ENCODE measurements at regions not wholly inside any gene's neighbourhood (a gene's known extent, or its start where the extent isn't known, plus 50 kb on each side); places are given as distances from the start of the nearest gene placed in this dataset.

DNA sequence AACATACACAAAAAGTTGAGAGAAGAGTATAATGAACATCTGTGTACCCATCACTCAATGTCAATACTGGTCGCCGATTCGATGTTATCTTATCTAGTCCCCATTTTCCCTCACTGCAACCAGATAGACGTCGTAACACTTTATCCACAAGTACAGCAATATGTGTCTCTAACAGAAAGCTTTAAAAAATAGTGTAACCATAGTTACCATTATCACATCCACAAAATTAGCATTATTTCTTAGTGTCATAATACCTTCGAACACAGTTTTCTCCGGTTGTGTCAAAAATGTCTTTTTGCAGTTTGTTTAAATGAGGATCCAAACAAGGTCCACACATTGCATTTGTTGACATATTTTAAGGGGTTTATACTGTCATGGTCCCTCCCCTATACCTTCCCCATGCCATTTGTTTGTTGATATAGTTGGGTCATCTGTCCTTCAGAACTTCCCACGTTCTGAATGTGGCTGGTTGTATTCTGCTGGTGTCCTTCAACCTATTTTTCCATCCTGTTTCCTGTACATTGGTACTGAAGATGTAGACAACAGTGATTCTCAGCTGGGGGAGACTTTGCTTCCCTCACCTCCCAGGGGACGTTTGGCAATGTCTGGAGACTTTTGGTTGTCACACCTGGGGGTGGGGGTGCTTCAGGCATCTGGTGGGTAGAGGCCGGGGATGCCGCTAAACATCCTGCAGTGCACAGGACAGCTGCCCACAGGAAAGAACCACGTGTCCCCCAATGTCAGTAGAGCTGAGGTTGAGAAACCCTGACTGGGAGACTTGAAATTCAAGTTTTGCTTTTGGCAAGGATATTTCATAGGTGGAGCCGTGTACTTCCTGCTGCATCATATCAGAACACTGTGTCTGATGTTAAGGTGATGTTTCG lies 72.7 kb upstream of the SPRED2 start:
- DNase-seq (ENCODE audit: low read depth in 3 of 3): no peak

GRCh38 chr2:65504201-65504600 lies 71.8 kb upstream of the SPRED2 start:
- DNase-seq (ENCODE audit: low read depth in 3 of 3): no peak

DNA sequence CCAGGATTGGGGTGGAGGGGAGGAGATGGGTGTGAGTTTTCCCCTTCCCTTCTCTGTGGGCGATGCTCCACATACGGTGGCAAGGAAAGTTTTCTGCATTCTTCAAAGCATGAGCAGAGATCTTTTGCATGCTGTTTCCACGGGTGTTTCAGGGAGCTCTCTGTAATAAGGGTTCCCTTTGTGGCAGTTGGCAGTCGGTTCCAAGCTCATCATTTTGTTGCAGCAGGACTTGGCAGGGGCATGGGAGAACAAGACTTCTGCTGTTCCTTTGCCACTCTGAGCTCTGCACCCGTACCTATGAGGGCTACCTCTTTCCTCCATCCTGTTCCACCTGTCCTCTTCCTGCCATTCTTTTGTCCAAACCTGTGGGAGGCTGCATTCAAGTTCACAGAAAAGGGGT lies 71.3 kb upstream of the SPRED2 start:
- no peak for DNase-seq (ENCODE audit: low read depth in 3 of 3)

DNA sequence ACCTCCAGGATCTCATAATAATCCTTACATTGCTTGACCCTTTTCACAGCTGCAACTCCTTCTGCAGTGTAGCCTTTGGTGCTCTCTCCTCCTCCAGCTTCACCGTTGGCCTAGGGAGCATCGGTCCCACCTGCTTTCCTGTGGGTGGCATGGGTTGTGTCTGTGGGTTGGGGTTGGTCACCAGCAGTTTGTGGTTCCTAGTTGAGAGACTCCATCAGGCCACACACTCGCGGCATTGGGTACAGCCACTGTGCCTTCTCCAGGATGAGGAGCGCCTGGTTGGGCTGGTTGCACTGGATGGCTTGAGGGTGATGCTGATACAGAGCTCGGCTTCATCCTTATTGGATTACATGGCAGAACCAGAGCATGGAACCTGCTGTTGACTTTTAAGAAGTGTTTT lies 69.4 kb upstream of the SPRED2 start:
- no peak for DNase-seq (ENCODE audit: low read depth in 3 of 3)

GRCh38 chr2:65501074-65501473 lies 68.7 kb upstream of the SPRED2 start:
- no peak for DNase-seq (ENCODE audit: low read depth in 3 of 3)

DNA sequence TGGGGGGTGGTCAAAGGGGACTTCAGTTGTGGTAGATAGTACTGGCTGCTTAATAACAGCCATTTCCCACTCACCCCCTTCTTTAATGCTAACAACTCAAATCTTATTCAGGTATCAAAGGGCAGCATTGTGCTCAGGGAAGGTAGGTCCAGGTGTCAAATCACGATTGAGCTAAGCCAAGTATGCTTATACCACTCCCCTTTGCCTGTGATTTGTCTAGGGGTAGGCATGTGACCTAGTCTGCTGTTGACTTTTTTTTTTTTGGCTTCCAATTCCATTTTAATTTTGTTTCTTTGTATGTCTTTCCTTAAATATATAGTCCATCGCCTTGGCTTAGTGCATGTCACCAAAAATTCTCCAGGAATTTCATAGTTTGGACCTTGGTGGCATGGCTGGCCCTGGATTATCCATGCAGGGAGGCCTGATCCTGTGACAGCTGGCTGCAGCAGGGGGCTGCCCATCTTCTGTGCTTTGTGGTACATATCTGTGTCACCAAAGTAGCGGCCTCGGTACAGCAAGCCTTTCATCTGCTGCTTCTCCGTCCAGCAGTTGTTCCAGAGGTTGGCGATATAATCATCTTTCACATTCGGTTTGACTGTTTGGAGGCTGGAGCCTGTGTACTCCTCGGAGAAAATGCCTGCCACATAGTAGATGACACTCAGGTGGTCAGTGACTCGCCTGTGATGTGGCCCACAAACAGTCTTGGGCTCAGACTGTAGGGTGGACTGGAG lies 68.1 kb upstream of the SPRED2 start:
- no peak for DNase-seq (ENCODE audit: low read depth in 3 of 3)

DNA sequence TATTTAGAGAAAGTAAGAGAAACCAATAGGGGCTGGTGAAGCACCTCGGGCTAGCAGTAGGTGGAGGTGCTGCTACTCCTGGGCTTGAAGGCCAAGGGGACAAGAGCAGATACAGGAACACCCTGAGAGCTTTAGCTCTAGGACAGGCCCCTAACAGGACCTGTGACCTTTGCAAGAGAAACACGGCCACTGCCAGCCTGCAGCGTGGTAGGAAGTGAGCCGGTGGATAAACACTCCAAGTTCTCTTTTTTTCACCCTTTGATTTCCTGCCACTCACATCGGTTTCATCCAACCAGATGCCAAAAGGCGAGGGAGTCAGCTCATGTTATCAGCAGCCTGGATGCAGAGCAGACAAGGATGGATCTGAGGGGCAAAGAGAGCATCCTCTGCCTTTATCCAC lies 66.8 kb upstream of the SPRED2 start:
- no peak for DNase-seq (ENCODE audit: low read depth in 3 of 3)

DNA sequence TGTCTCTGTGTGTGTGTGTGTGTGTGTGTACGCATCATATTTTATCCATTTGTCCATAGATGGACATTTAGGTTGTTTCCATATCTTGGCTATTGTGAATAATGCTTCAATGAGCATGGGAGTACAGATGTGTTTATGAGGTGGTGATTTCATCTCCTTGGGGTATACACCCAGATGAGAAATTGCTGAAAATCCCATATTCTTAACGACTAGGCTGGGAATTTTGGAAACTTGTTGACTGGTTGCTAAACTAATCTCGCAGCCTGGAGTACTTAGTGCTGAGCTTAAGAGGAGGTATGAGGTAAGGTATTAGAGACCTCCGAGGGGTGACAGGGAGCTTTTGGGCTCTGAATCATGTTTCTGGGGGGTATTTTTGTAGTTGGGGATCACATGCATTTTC lies 66.0 kb upstream of the SPRED2 start:
- DNase-seq (ENCODE audit: low read depth in 3 of 3): no peak

DNA sequence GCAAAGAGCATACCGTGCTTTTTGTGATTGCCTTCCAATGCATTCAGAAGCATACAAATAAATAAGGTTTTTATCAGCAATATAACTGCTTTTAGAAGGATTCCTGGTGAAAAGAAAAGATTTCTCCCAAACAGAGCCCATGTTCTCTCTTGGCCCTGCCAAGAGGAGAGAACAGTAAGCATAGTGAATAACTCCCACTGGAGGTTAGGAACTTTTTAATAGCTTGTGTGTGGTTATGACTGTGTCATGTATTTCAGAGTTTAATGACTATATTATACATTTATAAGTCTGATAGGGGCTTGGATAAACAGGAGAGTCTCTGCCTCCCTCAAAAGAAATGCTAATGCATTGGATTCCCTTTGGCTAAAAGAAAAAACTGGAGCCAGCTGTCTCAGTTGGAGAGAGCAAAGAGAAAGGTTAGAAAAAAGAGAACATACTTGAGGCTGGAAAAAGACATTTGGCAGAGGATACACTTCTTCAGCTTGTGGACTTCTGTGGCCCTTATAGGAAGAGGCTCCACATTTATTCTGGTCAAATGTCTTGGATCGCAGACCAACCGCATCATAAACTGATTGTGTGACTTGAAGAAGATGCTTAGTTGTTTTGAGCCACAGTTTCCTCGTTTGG lies 63.0 kb upstream of the SPRED2 start:
- DNase-seq (ENCODE audit: low read depth in 3 of 3): no peak

DNA sequence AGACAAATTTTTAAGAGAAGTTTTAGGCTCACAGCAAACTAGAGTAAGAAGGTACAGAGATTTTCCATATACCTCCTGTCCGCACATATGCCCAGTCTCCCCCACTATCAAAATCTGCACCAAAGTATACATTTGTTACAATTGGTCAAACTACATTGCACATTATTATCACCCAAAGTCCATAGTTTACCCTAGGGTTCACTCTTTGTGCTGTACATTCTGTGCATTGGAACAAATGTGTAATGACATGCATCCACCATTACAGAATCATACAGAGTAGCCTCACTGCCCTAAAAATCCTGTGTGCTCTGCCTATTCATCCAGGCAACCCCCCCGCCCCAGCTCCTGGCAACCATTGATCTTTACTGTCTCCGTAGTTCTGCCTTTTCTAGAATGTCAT lies 61.7 kb upstream of the SPRED2 start:
- DNase-seq (ENCODE audit: low read depth in 3 of 3): no peak

DNA sequence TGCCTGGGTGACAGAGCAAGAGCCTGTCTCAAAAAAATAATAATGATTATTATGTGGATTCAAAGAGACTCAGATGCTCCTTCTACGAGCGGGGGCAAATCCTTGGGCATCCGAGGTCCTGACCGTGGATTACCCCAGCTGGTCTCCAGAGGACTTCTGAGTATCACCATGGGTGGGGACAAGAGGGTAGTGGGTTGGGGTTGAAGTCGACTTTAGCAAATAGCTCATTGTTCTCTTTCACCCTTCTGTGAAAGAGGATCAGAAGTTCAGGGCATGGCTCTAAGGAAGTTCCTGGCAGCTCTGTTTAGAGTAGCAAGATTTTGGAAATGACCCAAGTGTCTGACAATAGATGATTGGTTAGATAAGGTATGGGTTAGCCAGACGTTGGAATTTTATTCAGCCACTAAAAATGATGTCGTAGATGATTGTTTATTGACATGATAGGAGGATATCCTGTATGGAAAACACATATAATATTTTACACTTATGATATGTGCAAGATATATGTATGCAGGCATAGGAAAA lies 59.0 kb upstream of the SPRED2 start:
- no peak for DNase-seq (ENCODE audit: low read depth in 3 of 3)

DNA sequence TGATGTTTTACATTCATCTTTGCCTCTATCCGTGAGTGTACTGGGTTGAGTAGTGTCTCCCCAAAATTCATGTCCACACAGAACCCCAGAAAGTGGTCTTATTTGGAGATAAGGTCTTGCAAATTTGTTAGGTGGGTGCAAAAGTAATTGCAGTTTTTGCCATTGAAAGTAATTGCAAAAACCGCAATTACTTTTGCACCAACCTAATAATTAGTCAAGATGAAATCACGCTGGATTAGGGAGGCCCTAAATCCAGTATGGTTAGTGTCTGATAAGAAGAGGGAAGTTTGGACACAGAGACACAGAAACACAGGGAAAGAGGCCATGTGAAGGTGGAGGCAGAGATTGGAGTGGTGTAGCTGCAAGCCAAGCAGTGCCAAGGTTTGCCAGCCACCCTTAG lies 57.8 kb upstream of the SPRED2 start:
- no peak for DNase-seq (ENCODE audit: low read depth in 3 of 3)

DNA sequence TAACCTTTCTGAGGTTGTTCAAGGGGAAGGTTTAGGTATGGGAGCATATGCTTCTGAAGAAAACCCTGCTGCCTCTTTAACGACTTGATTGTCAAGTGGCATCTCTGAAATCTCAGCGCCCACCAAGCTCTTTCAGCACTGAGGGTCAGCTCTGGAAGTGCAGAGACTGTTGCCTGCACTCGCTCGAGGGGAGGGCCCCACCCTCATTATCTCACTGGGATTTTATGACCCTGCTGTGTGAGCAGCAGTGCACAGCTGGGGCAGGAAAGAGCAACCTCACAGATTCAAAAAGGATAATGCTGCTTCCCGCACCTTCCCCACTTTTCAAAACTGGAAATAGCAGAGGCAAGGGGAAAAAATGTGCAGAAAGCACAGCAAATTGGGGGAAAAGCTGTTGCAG lies 56.9 kb upstream of the SPRED2 start:
- DNase-seq (ENCODE audit: low read depth in 3 of 3): no peak

DNA sequence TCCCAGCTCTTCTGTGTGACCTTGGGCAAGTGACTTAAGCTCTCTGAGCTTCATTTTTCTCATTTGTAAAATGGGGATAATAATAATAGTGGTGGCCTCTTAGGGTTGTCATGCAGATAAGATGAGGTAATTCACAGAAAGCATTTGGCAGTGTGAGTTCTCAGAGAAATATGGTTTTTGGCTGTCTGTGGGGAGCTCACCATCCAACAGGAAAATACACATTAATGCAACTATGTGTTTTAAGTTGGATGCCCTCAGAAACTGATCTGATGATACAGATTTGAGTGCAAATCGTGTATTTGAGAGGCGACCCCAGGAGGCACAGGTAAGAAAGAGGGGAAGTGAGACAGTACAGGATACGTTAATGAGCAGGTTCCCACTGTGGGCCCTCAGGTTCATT lies 56.1 kb upstream of the SPRED2 start:
- no peak for DNase-seq (ENCODE audit: low read depth in 3 of 3)

DNA sequence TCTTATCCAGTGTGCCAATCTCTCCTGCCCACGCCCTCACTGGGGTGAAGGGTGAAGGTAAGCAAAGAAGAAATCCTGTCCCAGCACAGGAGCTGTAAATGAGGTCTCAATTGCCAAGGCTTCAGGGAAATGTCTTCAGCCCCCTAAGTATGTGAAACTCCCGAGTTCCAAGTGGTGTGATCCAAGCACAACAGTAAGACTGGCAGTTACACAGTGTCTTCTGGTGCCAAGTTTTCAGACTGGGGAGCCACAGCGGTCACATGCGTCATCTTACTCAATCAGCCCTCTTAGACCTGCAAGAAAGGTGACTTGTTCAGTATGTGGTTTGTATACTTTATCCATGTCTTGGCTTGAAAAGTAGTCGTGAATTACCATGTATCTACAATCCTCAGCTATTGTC lies 55.0 kb upstream of the SPRED2 start:
- no peak for DNase-seq (ENCODE audit: low read depth in 3 of 3)

GRCh38 chr2:65486802-65487201 lies 54.4 kb upstream of the SPRED2 start:
- no peak for DNase-seq (ENCODE audit: low read depth in 3 of 3)

GRCh38 chr2:65486282-65486681 lies 53.9 kb upstream of the SPRED2 start:
- DNase-seq (ENCODE audit: low read depth in 3 of 3): no peak

- no peak for DNase-seq (ENCODE audit: low read depth in 3 of 3)
Measured at GRCh38 chr2:65485839-65486238, 53.4 kb upstream of the SPRED2 start.

GRCh38 chr2:65483763-65484162 lies 51.4 kb upstream of the SPRED2 start:
- no peak for DNase-seq (ENCODE audit: low read depth in 3 of 3)

DNA sequence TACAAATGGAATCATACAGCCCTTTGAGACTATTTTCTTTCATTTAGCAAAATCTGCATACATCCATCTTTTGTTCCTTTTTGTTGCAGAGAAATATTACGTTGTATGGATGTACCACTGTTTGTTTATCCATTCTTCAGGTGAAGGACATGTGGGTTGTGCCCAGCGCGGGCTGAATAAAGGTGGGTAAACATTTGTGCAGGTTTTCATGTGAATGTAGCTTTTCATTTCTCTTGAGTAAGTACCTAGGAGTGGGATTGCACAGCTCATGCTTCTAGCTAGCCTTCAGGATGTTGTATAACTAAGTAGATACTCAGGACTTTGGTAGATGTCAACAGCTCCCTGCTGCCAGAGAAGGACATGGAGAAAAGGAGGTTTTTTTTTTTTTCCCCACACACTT lies 50.6 kb upstream of the SPRED2 start:
- no peak for DNase-seq (ENCODE audit: low read depth in 3 of 3)
